Calu3 (cell line): ENCODE measurements at regions not wholly inside any gene's neighbourhood (a gene's known extent, or its start where the extent isn't known, plus 50 kb on each side); places are given as distances from the start of the nearest gene placed in this dataset.

ENCODE experiments used
- BruUV-seq: library from RNA; stranded (reverse); fragments of 400-500 nt; replicated peaks from 2 replicates; lab custom pipeline; 2021; lab: Mats Ljungman, UMichigan
- CTCF ChIA-PET: fragments of 300-600 bp; sonication (Branson Sonifier 250); formaldehyde crosslinking; loops from one replicate; lab custom pipeline; 2022; ENCODE audit warnings: antibody characterized with exemption; lab: Charles Lee
- DNase-seq: peaks from one replicate; pipeline ENCODE4 v3.0.0; 2022
- H3K27ac Mint-ChIP-seq: one replicate; pipeline ENCODE4 v1.8.0; 2022; ENCODE audit warnings: mixed read lengths; ENCODE audit not compliant: unreplicated experiment
- H3K27me3 Mint-ChIP-seq: one replicate; pipeline ENCODE4 v1.8.0; 2022; ENCODE audit warnings: mixed read lengths; ENCODE audit not compliant: unreplicated experiment
- H3K36me3 Mint-ChIP-seq: one replicate; pipeline ENCODE4 v1.8.0; 2022; ENCODE audit warnings: mild to moderate bottlenecking, moderate library complexity, mixed read lengths; ENCODE audit not compliant: insufficient read depth, unreplicated experiment
- H3K4me1 Mint-ChIP-seq: one replicate; pipeline ENCODE4 v1.8.0; 2022; ENCODE audit warnings: mild to moderate bottlenecking, low read depth, mixed read lengths; ENCODE audit not compliant: unreplicated experiment
- H3K4me3 Mint-ChIP-seq: one replicate; pipeline ENCODE4 v1.8.0; 2022; ENCODE audit warnings: mild to moderate bottlenecking, low read depth, moderate library complexity, mixed read lengths; ENCODE audit not compliant: unreplicated experiment
- H3K9me3 Mint-ChIP-seq: one replicate; pipeline ENCODE4 v1.8.0; 2022; ENCODE audit warnings: low read depth, mixed read lengths; ENCODE audit not compliant: unreplicated experiment
- CTCF ChIP-seq: fragments of 200-600 bp; IDR thresholded peaks from one replicate; pipeline ENCODE4 v1.8.0; 2022; ENCODE audit warnings: antibody characterized with exemption; ENCODE audit not compliant: unreplicated experiment
- intact Hi-C: fragments of 100-400 bp; cut with micrococcal nuclease; formaldehyde crosslinking; loops from one replicate; pipeline ENCODE4 v1.10.0; 2022; ENCODE audit not compliant: unreplicated experiment

GRCh38 chr11:119809346-119809745, 80.3 kb upstream of the NECTIN1 start:
- Mint-ChIP-seq H3K27me3 (peaks cover 90% of the 10 kb centered on the region), H3K27ac (no peak overlapping the region), H3K4me3 (no peak overlapping the region), H3K9me3 (no peaks in the 10 kb centered on the region), H3K4me1 (no peaks in the 10 kb centered on the region), H3K36me3 (no peaks in the 10 kb centered on the region)
- intact Hi-C loops = no loop called here
- TF ChIP-seq CTCF = no peak
- CTCF ChIA-PET = no interaction called here
- BruUV-seq = no TSS peak
- no peak for DNase-seq

DNA sequence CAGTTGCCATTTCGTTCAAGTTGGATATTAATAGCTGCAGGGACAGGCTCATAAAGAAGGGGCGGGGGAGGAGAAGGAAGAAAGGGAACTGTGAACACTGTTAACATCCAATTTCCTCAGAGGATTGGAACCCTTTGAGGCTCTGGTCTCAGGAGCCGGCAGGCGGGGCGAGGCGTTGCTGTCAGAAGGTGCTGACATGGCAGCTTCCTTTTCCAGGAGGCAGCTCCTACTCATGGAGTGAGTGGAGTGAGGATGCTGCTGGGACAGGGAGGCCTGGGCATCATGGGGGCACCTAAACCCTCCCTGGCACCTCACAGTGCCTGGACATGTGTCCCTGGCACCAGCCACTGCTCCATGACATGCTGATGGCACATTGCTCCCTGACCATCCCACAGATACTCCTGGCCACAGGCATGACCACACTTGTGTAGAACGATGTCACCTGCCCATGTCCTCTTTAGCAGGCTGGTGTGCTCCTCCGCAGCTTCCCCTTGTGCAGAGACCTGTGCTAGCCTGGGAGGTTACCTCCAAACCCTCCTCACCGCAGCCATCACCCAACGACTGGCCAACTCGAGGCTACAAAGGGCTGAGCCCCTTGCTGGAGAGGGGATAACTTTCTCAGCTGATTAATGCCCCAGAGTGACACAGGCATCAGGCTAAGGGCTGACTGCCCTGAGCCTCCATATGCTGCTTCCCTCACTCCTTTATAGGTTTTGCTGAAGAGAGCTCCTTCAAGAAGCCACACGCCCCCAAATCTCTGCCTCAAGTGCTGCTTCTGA, 79.6 kb upstream of the NECTIN1 start:
- TF ChIP-seq CTCF = no peak
- H3K4me1 Mint-ChIP-seq = no peaks in the 10 kb centered on the region
- no peak for DNase-seq
- H3K27me3 Mint-ChIP-seq = peaks cover 90% of the 10 kb centered on the region
- no peak overlapping the region for H3K4me3 Mint-ChIP-seq
- no TSS peak for BruUV-seq
- no peak overlapping the region for H3K27ac Mint-ChIP-seq
- intact Hi-C loops = no loop called here
- H3K36me3 Mint-ChIP-seq = no peaks in the 10 kb centered on the region
- H3K9me3 Mint-ChIP-seq = no peaks in the 10 kb centered on the region
- CTCF ChIA-PET = no interaction called here

GRCh38 chr11:119807841-119808240, 78.8 kb upstream of the NECTIN1 start:
- CTCF ChIA-PET = no interaction called here
- no TSS peak for BruUV-seq

DNA sequence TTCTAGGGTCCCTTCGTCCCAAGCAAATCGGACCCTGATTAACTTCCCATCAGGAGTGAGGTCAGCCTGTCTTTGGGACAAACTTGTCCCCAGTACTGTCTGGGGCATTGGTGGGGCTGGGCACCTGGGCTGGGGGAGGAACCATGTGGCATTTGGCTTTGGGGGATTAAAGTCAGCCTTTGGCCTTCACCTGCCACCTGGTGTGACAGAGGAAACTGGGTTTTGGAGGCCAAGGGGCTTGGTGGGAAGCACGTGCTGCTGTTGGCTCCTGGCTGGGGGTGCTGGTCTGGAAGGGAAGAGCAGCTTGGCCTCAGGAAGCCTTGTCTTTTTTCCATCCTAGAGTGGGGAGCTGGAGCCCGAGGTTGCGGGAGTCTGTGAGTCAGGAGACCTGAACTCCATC, 78.4 kb upstream of the NECTIN1 start:
- Mint-ChIP-seq H3K27me3 (peaks cover 86% of the 10 kb centered on the region), H3K27ac (no peak overlapping the region), H3K9me3 (no peaks in the 10 kb centered on the region), H3K36me3 (peaks cover 3% of the 10 kb centered on the region), H3K4me3 (no peak overlapping the region), H3K4me1 (no peaks in the 10 kb centered on the region)
- intact Hi-C loops = no loop called here
- no TSS peak for BruUV-seq
- CTCF ChIA-PET = no interaction called here
- DNase-seq = no peak
- TF ChIP-seq CTCF = no peak

More at GRCh38 chr11:119807841-119808240, 78.8 kb upstream of the NECTIN1 start:
- H3K36me3 Mint-ChIP-seq = no peaks in the 10 kb centered on the region
- intact Hi-C loops = no loop called here
- peaks cover 85% of the 10 kb centered on the region for H3K27me3 Mint-ChIP-seq
- no peak for DNase-seq
- H3K9me3 Mint-ChIP-seq = no peaks in the 10 kb centered on the region
- H3K4me1 Mint-ChIP-seq = no peaks in the 10 kb centered on the region
- H3K4me3 Mint-ChIP-seq = no peak overlapping the region
- TF ChIP-seq CTCF = no peak
- H3K27ac Mint-ChIP-seq = no peak overlapping the region
